ENCODE measurements at regions not wholly inside any gene's neighbourhood (a gene's known extent, or its start where the extent isn't known, plus 50 kb on each side); places are given as distances from the start of the nearest gene placed in this dataset.

- no peaks in the 10 kb centered on the region for H3K36me3 ChIP-seq (replicated peaks; ENCODE audit: low read depth, low read length)
- H4K20me1 ChIP-seq (ENCODE audit: insufficient read depth, low read length), result no peaks in the 10 kb centered on the region
- TF ChIP-seq EZH2phosphoT487 (IDR thresholded peaks at IDR 0.05; ENCODE audit: low read depth), result no peak
- TF ChIP-seq, protein P1, sequence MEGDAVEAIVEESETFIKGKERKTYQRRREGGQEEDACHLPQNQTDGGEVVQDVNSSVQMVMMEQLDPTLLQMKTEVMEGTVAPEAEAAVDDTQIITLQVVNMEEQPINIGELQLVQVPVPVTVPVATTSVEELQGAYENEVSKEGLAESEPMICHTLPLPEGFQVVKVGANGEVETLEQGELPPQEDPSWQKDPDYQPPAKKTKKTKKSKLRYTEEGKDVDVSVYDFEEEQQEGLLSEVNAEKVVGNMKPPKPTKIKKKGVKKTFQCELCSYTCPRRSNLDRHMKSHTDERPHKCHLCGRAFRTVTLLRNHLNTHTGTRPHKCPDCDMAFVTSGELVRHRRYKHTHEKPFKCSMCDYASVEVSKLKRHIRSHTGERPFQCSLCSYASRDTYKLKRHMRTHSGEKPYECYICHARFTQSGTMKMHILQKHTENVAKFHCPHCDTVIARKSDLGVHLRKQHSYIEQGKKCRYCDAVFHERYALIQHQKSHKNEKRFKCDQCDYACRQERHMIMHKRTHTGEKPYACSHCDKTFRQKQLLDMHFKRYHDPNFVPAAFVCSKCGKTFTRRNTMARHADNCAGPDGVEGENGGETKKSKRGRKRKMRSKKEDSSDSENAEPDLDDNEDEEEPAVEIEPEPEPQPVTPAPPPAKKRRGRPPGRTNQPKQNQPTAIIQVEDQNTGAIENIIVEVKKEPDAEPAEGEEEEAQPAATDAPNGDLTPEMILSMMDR (IDR thresholded peaks at IDR 0.05; ENCODE audit: low read depth, low read length), result no peak
- H3K9ac ChIP-seq (ENCODE audit: low read length), result no peak overlapping the region
- H3K4me2 ChIP-seq (ENCODE audit: low read length), result no peak overlapping the region
- H3K27me3 ChIP-seq (ENCODE audit: low read depth, low read length), result no peaks in the 10 kb centered on the region
- no peaks in the 10 kb centered on the region for H3K79me2 ChIP-seq (ENCODE audit: low read length)
- H2AFZ ChIP-seq (ENCODE audit: low read depth, low read length), result no peak overlapping the region
- H3K27ac ChIP-seq (ENCODE audit: low read length), result no peak overlapping the region
- H3K9me3 ChIP-seq (ENCODE audit: insufficient read depth, low read length), result no peaks in the 10 kb centered on the region
- H3K4me3 ChIP-seq (ENCODE audit: low read length), result no peak overlapping the region
- no peaks in the 10 kb centered on the region for H3K4me1 ChIP-seq (ENCODE audit: low read length)
Observed at GRCh38 chr18:11307716-11308115, 158.3 kb upstream of the PIEZO2 start.

- no peak overlapping the region for H2AFZ ChIP-seq (ENCODE audit: low read depth, low read length)
Observed at GRCh38 chr18:11305507-11305906, 156.1 kb upstream of the PIEZO2 start.

GRCh38 chr18:11304928-11305327 is 155.6 kb upstream of the PIEZO2 start:
- TF ChIP-seq EZH2phosphoT487 (IDR thresholded peaks at IDR 0.05; ENCODE audit: low read depth), result no peak
- TF ChIP-seq, protein P1 (IDR thresholded peaks at IDR 0.05; ENCODE audit: low read depth, low read length), result no peak
- Histone ChIP-seq H3K79me2 (ENCODE audit: low read length) (no peaks in the 10 kb centered on the region), H3K9me3 (ENCODE audit: insufficient read depth, low read length) (no peaks in the 10 kb centered on the region), H3K27me3 (ENCODE audit: low read depth, low read length) (no peaks in the 10 kb centered on the region), H3K36me3 (replicated peaks; ENCODE audit: low read depth, low read length) (no peaks in the 10 kb centered on the region), H3K27ac (ENCODE audit: low read length) (no peak overlapping the region), H3K9ac (ENCODE audit: low read length) (no peak overlapping the region), H3K4me3 (ENCODE audit: low read length) (no peak overlapping the region), H4K20me1 (ENCODE audit: insufficient read depth, low read length) (no peaks in the 10 kb centered on the region), H3K4me1 (ENCODE audit: low read length) (no peaks in the 10 kb centered on the region), H3K4me2 (ENCODE audit: low read length) (no peak overlapping the region), H2AFZ (ENCODE audit: low read depth, low read length) (no peak overlapping the region)

More at GRCh38 chr18:11305507-11305906, 156.1 kb upstream of the PIEZO2 start:
- no peak overlapping the region for H3K27ac ChIP-seq (ENCODE audit: low read length)
- no peak overlapping the region for H3K9ac ChIP-seq (ENCODE audit: low read length)
- TF ChIP-seq, protein P1 (IDR thresholded peaks at IDR 0.05; ENCODE audit: low read depth, low read length), result no peak
- no peak for TF ChIP-seq EZH2phosphoT487 (IDR thresholded peaks at IDR 0.05; ENCODE audit: low read depth)
- no peak overlapping the region for H3K4me3 ChIP-seq (ENCODE audit: low read length)
- no peaks in the 10 kb centered on the region for H3K4me1 ChIP-seq (ENCODE audit: low read length)
- H3K36me3 ChIP-seq (replicated peaks; ENCODE audit: low read depth, low read length), result no peaks in the 10 kb centered on the region
- H4K20me1 ChIP-seq (ENCODE audit: insufficient read depth, low read length), result no peaks in the 10 kb centered on the region
- H3K27me3 ChIP-seq (ENCODE audit: low read depth, low read length), result no peaks in the 10 kb centered on the region
- H3K79me2 ChIP-seq (ENCODE audit: low read length), result no peaks in the 10 kb centered on the region
- no peaks in the 10 kb centered on the region for H3K9me3 ChIP-seq (ENCODE audit: insufficient read depth, low read length)
- no peak overlapping the region for H3K4me2 ChIP-seq (ENCODE audit: low read length)

GRCh38 chr18:11296946-11297345 is 147.6 kb upstream of the PIEZO2 start:
- Histone ChIP-seq H2AFZ (ENCODE audit: low read depth, low read length) (no peak overlapping the region), H3K9ac (ENCODE audit: low read length) (no peak overlapping the region), H4K20me1 (ENCODE audit: insufficient read depth, low read length) (no peaks in the 10 kb centered on the region), H3K36me3 (replicated peaks; ENCODE audit: low read depth, low read length) (no peaks in the 10 kb centered on the region), H3K27ac (ENCODE audit: low read length) (no peak overlapping the region), H3K4me3 (ENCODE audit: low read length) (no peak overlapping the region), H3K27me3 (ENCODE audit: low read depth, low read length) (peaks cover 22% of the 10 kb centered on the region), H3K4me2 (ENCODE audit: low read length) (no peak overlapping the region), H3K4me1 (ENCODE audit: low read length) (peaks cover 5% of the 10 kb centered on the region), H3K9me3 (ENCODE audit: insufficient read depth, low read length) (no peaks in the 10 kb centered on the region), H3K79me2 (ENCODE audit: low read length) (no peaks in the 10 kb centered on the region)
- TF ChIP-seq, protein P1 (IDR thresholded peaks at IDR 0.05; ENCODE audit: low read depth, low read length), result no peak
- TF ChIP-seq EZH2phosphoT487 (IDR thresholded peaks at IDR 0.05; ENCODE audit: low read depth), result no peak

Measured in OCI-LY3 (cell line).